Keratinocyte (primary cell): ENCODE measurements at regions not wholly inside any gene's neighbourhood (a gene's known extent, or its start where the extent isn't known, plus 50 kb on each side); places are given as distances from the start of the nearest gene placed in this dataset.

Experiments used
- DNase-seq: peaks from one replicate; pipeline ENCODE4 v3.0.0-alpha.2; 2011; ENCODE audit warnings: low read depth, missing footprints, low spot score
- FAIRE-seq: peaks from 2 replicates; lab custom pipeline; 2011; peaks lifted over from hg19 to GRCh38; lab: Jason Lieb, UNC
- H2AFZ ChIP-seq: 2 replicates; pipeline ENCODE4 v1.6.0; 2012; ENCODE audit warnings: low read length, control low read depth, inconsistent platforms; ENCODE audit not compliant: control insufficient read depth
- H3K27ac ChIP-seq: 2 replicates; pipeline ENCODE4 v1.5.1; 2011; ENCODE audit warnings: low read length; ENCODE audit not compliant: control insufficient read depth, insufficient read depth
- H3K27me3 ChIP-seq: 3 replicates; pipeline ENCODE4 v1.6.0; 2011; ENCODE audit warnings: low read length; ENCODE audit not compliant: control insufficient read depth, insufficient read depth; ENCODE audit errors: extremely low read depth
- H3K36me3 ChIP-seq, 2 experiments: 2 replicates in 1 of 2; 3 replicates in 1 of 2; pipeline ENCODE4 v1.5.1; 2011; ENCODE audit warnings: low read length in 2 of 2, mild to moderate bottlenecking in 1 of 2; ENCODE audit not compliant: control insufficient read depth in 2 of 2, insufficient read depth in 2 of 2; ENCODE audit errors: extremely low read depth in 1 of 2
- H3K4me1 ChIP-seq: 3 replicates; pipeline ENCODE4 v1.5.1; 2011; ENCODE audit warnings: low read length; ENCODE audit not compliant: control insufficient read depth, insufficient read depth; ENCODE audit errors: extremely low read depth
- H3K4me2 ChIP-seq: 3 replicates; pipeline ENCODE4 v1.6.0; 2011; ENCODE audit warnings: low read depth, low read length; ENCODE audit not compliant: control insufficient read depth, insufficient read depth; ENCODE audit errors: extremely low read depth
- H3K4me3 ChIP-seq, 3 experiments: fragments of 200-600 bp in 1 of 3; sonication (generic) in 1 of 3; 2 replicates in 2 of 3; 3 replicates in 1 of 3; pipeline ENCODE4 v1.5.1; 2011 to 2016; ENCODE audit warnings: low read length in 3 of 3, mild to moderate bottlenecking in 3 of 3, control low read depth in 2 of 3, inconsistent platforms in 1 of 3, low read depth in 1 of 3, mixed read lengths in 1 of 3, mixed run types in 1 of 3, moderate library complexity in 1 of 3; ENCODE audit not compliant: control insufficient read depth in 2 of 3, insufficient read depth in 2 of 3; ENCODE audit errors: extremely low read depth in 1 of 3
- H3K79me2 ChIP-seq: 2 replicates; pipeline ENCODE4 v1.6.0; 2012; ENCODE audit warnings: low read length; ENCODE audit not compliant: control insufficient read depth, insufficient read depth
- H3K9ac ChIP-seq: 3 replicates; pipeline ENCODE4 v1.6.0; 2011; ENCODE audit warnings: low read length; ENCODE audit not compliant: control insufficient read depth, insufficient read depth; ENCODE audit errors: extremely low read depth
- H3K9me1 ChIP-seq: 3 replicates; pipeline ENCODE4 v1.6.0; 2011; ENCODE audit warnings: low read length; ENCODE audit not compliant: control insufficient read depth, insufficient read depth; ENCODE audit errors: extremely low read depth
- H3K9me3 ChIP-seq: 2 replicates; pipeline ENCODE4 v1.5.1; 2012; ENCODE audit warnings: low read depth, low read length; ENCODE audit not compliant: control insufficient read depth
- H4K20me1 ChIP-seq: 3 replicates; pipeline ENCODE4 v1.6.0; 2011; ENCODE audit warnings: low read length; ENCODE audit not compliant: control insufficient read depth, insufficient read depth; ENCODE audit errors: extremely low read depth
- EZH2 ChIP-seq: IDR thresholded peaks from one replicate; pipeline ENCODE4 v1.6.1; 2012; ENCODE audit warnings: inconsistent platforms, mild to moderate bottlenecking, low read length, moderate library complexity
- dilution Hi-C: fragments of 300-500 bp; cut with MboI; formaldehyde crosslinking; loops from one replicate; pipeline ENCODE4 v1.7.0; 2020; ENCODE audit warnings: low sequenced_read_pairs; ENCODE audit not compliant: extremely low pct_ligation_motif_present
- TF ChIP-seq, protein P1 (sequence below), 3 experiments: IDR thresholded peaks in 1 of 3; conservative IDR thresholded peaks in 1 of 3; optimal IDR thresholded peaks in 1 of 3; 2 replicates in 2 of 3; 3 replicates in 1 of 3; pipeline versions ENCODE3 to v1.5.1; 2011; ENCODE audit warnings: low read length in 3 of 3, mild to moderate bottlenecking in 3 of 3, moderate library complexity in 2 of 3, control low read depth in 1 of 3, inconsistent platforms in 1 of 3; ENCODE audit not compliant: insufficient read depth in 2 of 3; ENCODE audit errors: extremely low read depth in 1 of 3

GRCh38 chr2:71882949-71883472, 264.7 kb downstream of the CYP26B1 start:
- TF ChIP-seq, protein P1, sequence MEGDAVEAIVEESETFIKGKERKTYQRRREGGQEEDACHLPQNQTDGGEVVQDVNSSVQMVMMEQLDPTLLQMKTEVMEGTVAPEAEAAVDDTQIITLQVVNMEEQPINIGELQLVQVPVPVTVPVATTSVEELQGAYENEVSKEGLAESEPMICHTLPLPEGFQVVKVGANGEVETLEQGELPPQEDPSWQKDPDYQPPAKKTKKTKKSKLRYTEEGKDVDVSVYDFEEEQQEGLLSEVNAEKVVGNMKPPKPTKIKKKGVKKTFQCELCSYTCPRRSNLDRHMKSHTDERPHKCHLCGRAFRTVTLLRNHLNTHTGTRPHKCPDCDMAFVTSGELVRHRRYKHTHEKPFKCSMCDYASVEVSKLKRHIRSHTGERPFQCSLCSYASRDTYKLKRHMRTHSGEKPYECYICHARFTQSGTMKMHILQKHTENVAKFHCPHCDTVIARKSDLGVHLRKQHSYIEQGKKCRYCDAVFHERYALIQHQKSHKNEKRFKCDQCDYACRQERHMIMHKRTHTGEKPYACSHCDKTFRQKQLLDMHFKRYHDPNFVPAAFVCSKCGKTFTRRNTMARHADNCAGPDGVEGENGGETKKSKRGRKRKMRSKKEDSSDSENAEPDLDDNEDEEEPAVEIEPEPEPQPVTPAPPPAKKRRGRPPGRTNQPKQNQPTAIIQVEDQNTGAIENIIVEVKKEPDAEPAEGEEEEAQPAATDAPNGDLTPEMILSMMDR (optimal IDR thresholded peaks at IDR 0.05 in 1 of 3, IDR thresholded peaks at IDR 0.05 in 1 of 3, conservative IDR thresholded peaks at IDR 0.05 in 1 of 3; ENCODE audit: extremely low read depth in 1 of 3, insufficient read depth in 2 of 3, low read length in 3 of 3), result no peak
- TF ChIP-seq EZH2, result no peak
- no peak overlapping the region for H3K27ac ChIP-seq
- peaks cover 2% of the 10 kb centered on the region for H3K4me1 ChIP-seq
- dilution Hi-C loops, result no loop called here
- H3K9ac ChIP-seq, result no peak overlapping the region
- FAIRE-seq (no peak), DNase-seq (peak; percentile 23)
- no peak overlapping the region for H2AFZ ChIP-seq
- H3K36me3 ChIP-seq, result no peaks in the 10 kb centered on the region
- H3K4me2 ChIP-seq, result no peak overlapping the region
- no peak overlapping the region for H3K4me3 ChIP-seq
- H4K20me1 ChIP-seq, result no peaks in the 10 kb centered on the region
- H3K79me2 ChIP-seq, result no peaks in the 10 kb centered on the region
- H3K9me3 ChIP-seq, result peaks cover 4% of the 10 kb centered on the region
- H3K27me3 ChIP-seq, result peaks cover 5% of the 10 kb centered on the region
- no peaks in the 10 kb centered on the region for H3K9me1 ChIP-seq

DNA sequence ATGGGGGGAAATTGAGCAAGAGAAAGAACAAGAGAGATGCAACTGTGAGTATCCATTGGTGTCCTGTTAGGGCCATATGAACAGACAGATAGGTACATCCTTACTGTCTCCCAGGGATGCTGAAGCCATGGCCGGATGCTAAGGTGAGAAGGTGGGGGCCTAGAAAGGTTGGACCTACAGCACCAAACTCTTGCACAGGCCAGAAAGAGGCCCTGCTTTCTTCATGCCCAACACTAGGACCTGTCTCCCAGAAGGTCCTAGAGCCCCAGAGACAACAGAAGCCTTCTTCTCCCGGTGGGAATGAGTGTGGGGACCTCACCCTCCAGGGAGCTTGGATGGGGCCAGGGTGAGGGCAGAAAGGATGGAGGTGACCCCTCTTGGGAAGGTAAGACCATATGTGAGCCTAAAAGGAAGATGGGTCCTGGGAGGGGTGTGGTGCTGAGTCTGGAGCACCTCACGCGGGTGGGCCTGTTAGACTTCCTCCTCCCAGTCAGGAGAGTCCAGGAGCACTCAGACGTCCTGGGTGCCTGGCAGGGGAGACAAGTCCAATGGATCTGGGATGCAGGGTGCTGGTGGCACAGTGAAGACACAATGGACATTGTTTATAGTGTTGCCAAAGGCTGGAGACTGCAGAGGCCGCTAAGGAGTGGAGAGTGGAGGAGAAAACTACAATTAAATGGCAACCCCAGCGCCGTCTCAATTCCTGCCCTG, 265.3 kb downstream of the CYP26B1 start:
- FAIRE-seq, result no peak
- no peak overlapping the region for H3K4me3 ChIP-seq
- no peaks in the 10 kb centered on the region for H3K9me1 ChIP-seq
- H3K36me3 ChIP-seq, result no peaks in the 10 kb centered on the region
- no peak for DNase-seq
- H4K20me1 ChIP-seq, result no peaks in the 10 kb centered on the region
- H3K9me3 ChIP-seq, result peaks cover 4% of the 10 kb centered on the region
- no peak overlapping the region for H3K9ac ChIP-seq
- no peak for TF ChIP-seq EZH2
- TF ChIP-seq, protein P1 (optimal IDR thresholded peaks at IDR 0.05 in 1 of 3, IDR thresholded peaks at IDR 0.05 in 1 of 3, conservative IDR thresholded peaks at IDR 0.05 in 1 of 3; ENCODE audit: extremely low read depth in 1 of 3, insufficient read depth in 2 of 3, low read length in 3 of 3), result no peak
- H2AFZ ChIP-seq, result no peak overlapping the region
- no peak overlapping the region for H3K27ac ChIP-seq
- no peaks in the 10 kb centered on the region for H3K79me2 ChIP-seq
- no peak overlapping the region for H3K4me2 ChIP-seq
- peaks cover 2% of the 10 kb centered on the region for H3K4me1 ChIP-seq
- peaks cover 5% of the 10 kb centered on the region for H3K27me3 ChIP-seq
- dilution Hi-C loops, result no loop called here
